ENCODE measurements at regions not wholly inside any gene's neighbourhood (a gene's known extent, or its start where the extent isn't known, plus 50 kb on each side); places are given as distances from the start of the nearest gene placed in this dataset.

GRCh38 chr12:88388566-88389540, 191.4 kb downstream of the KITLG start (continued):
- peak; percentile 68 for TF ChIP-seq SKIL (IDR thresholded peaks at IDR 0.05; ENCODE audit: low read depth, poor library complexity, severe bottlenecking)
- 0 out of 2 replicates have a peak, but pooled peaks have one; percentile 9 for TF ChIP-seq SMC3 (IDR thresholded peaks at IDR 0.05; ENCODE audit: borderline replicate concordance, low read length)
- no peak for TF ChIP-seq ZNF217 (IDR thresholded peaks at IDR 0.05)
- TF ChIP-seq MTA2 (IDR thresholded peaks at IDR 0.05; ENCODE audit: low read depth), result peak; percentile 26; the same call in 1 of the 2 replicates
- TF ChIP-seq TCF7 (IDR thresholded peaks at IDR 0.05; ENCODE audit: borderline replicate concordance), result 0 out of 2 replicates have a peak, but pooled peaks have one; percentile 4
- TF ChIP-seq YY1 (IDR thresholded peaks at IDR 0.05; ENCODE audit: low read depth, low read length), result no peak
- TF ChIP-seq IRF3 (IDR thresholded peaks at IDR 0.05), result no peak
- TF ChIP-seq PAX5 (IDR thresholded peaks at IDR 0.05; ENCODE audit: borderline replicate concordance, low read depth, low read length), result 0 out of 2 replicates have a peak, but pooled peaks have one; percentile 21
- no peak for TF ChIP-seq SP1 (IDR thresholded peaks at IDR 0.05; ENCODE audit: low read depth, low read length)
- no peak for TF ChIP-seq BMI1 (IDR thresholded peaks at IDR 0.05; ENCODE audit: borderline replicate concordance)
- TF ChIP-seq MLLT1 (IDR thresholded peaks at IDR 0.05), result peak; percentile 72
- no peak for TF ChIP-seq STAT1 (conservative IDR thresholded peaks at IDR 0.05)
- no peak for TF ChIP-seq NR2F1 (conservative IDR thresholded peaks at IDR 0.05)
- peak in 1 of 2 experiments; percentile 70; a peak in 1 of 4 replicates for TF ChIP-seq EP300 (IDR thresholded peaks at IDR 0.05; ENCODE audit: borderline replicate concordance in 1 of 2, control insufficient read depth in 1 of 2, low read depth in 2 of 2, low read length in 2 of 2)
- no peak for TF ChIP-seq SMARCA5 (IDR thresholded peaks at IDR 0.05)
- TF ChIP-seq TCF12 (IDR thresholded peaks at IDR 0.05; ENCODE audit: low read depth, low read length), result no peak
- TF ChIP-seq JUNB (IDR thresholded peaks at IDR 0.05), result 0 out of 2 replicates have a peak, but pooled peaks have one; percentile 30
- peak; percentile 64 for TF ChIP-seq CREB1 (IDR thresholded peaks at IDR 0.05; ENCODE audit: low read depth)
- no peak for TF ChIP-seq NFXL1 (IDR thresholded peaks at IDR 0.05; ENCODE audit: borderline replicate concordance)
- TF ChIP-seq ZNF207 (IDR thresholded peaks at IDR 0.05; ENCODE audit: borderline replicate concordance), result no peak
- TF ChIP-seq IRF4 (IDR thresholded peaks at IDR 0.05; ENCODE audit: low read depth, low read length), result peak; percentile 18; the same call in 1 of the 2 replicates
- peak; percentile 60; the same call in 1 of the 2 replicates for TF ChIP-seq FOXM1 (IDR thresholded peaks at IDR 0.05; ENCODE audit: low read depth, low read length)
- TF ChIP-seq SMAD1 (IDR thresholded peaks at IDR 0.05; ENCODE audit: low read depth, partially characterized antibody), result no peak
- 0 out of 2 replicates have a peak, but pooled peaks have one; percentile 37 for TF ChIP-seq NFYB (IDR thresholded peaks at IDR 0.05; ENCODE audit: insufficient read depth, low read depth, low read length)
- no peak for TF ChIP-seq ESRRA (IDR thresholded peaks at IDR 0.05; ENCODE audit: low read length)
- no peak for TF ChIP-seq HCFC1 (IDR thresholded peaks at IDR 0.05; ENCODE audit: low read length)
- TF ChIP-seq FOS (IDR thresholded peaks at IDR 0.05; ENCODE audit: borderline replicate concordance, extremely low read depth, insufficient read length), result no peak
- no peak for TF ChIP-seq RCOR1 (conservative IDR thresholded peaks at IDR 0.05; ENCODE audit: low read depth, low read length)
